SK-N-MC (cell line): ENCODE measurements at regions not wholly inside any gene's neighbourhood (a gene's known extent, or its start where the extent isn't known, plus 50 kb on each side); places are given as distances from the start of the nearest gene placed in this dataset.

Source experiments
- EZH2 ChIP-seq: fragments of 200-600 bp; sonication (generic); IDR thresholded peaks from one replicate; pipeline ENCODE4 v1.6.1; 2017; ENCODE audit warnings: antibody characterized with exemption
- FOXP2 ChIP-seq: optimal IDR thresholded peaks from 2 replicates; pipeline ENCODE3; 2011; ENCODE audit warnings: mild to moderate bottlenecking, moderate library complexity; ENCODE audit not compliant: insufficient read depth; ENCODE audit errors: extremely low read length, control extremely low read depth
- POLR2AphosphoS5 ChIP-seq: IDR thresholded peaks from 2 replicates; pipeline ENCODE4 v1.6.1; 2012; ENCODE audit warnings: mild to moderate bottlenecking, low read depth, low read length, borderline replicate concordance

- TF ChIP-seq EZH2 (no peak), POLR2AphosphoS5 (no peak), FOXP2 (no peak)
Observed at GRCh38 chr7:84784450-84784849, 402.4 kb downstream of the SEMA3D start.
